ENCODE measurements at regions not wholly inside any gene's neighbourhood (a gene's known extent, or its start where the extent isn't known, plus 50 kb on each side); places are given as distances from the start of the nearest gene placed in this dataset.

DNA sequence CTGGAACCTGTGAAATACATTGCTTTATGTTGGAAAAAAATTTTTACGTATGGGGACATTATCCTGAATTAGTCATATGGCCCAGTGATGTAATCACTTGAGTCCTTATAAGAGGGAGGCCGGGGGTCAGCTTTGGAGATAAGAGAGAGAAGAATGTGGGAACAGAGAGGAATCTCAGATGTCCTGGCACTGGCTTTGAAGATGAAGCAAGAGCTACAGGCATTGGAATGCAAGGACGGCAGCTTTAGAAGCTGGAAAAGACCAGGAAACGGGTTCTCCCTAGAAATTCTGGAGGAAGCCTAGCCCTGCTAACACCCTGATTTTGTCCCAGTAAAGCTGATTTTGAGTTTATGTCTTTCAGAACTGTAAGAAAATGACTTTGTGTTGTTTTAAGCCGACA, 1129.9 kb upstream of the GYPC start:
- no peak for DNase-seq

- DNase-seq = no peak
Observed at GRCh38 chr2:125535089-125535488, 1120.9 kb upstream of the GYPC start.

- no peak for DNase-seq
Observed at GRCh38 chr2:125543968-125544514, 1111.9 kb upstream of the GYPC start.

GRCh38 chr2:125553768-125554167, 1102.2 kb upstream of the GYPC start:
- no peak for DNase-seq

DNA sequence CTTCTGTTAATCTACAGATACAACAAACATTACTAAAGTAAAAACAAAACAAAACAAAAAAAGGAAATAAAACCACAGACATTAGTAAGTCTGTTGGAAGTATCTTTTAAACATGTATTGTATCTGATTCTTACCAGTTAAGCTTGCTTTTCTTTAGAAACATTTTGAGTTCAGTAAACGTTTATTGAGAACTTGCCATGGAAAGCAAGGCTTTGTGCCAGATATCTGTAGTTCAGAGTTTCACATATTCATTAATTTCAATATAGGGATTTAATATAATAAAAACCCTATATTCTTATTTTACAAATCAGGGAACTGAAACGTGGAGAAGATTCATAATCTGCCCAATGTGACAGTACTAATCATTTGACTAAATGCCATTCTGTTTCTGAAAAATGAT, 1101.0 kb upstream of the GYPC start:
- no peak for DNase-seq

GRCh38 chr2:125559186-125559585, 1096.8 kb upstream of the GYPC start:
- DNase-seq = no peak

DNA sequence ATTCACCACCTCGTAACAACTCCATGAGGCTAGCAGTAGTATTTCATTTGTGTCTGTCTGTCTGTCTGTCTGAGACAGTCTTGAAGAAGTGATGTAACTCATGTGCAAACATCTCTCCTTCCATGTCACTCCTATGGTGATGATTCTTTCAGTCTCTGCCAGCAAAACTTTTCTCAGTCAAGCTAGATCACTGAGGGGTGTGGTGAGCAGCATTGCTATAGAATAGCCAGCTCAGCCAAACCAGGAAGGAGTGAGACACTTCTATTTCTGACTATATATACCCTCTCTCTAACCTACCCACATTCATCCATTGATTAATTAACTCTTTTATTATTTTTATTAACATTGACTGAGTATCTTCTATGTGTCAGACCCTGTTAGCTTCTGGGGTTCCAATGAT, 1095.1 kb upstream of the GYPC start:
- DNase-seq = no peak

DNA sequence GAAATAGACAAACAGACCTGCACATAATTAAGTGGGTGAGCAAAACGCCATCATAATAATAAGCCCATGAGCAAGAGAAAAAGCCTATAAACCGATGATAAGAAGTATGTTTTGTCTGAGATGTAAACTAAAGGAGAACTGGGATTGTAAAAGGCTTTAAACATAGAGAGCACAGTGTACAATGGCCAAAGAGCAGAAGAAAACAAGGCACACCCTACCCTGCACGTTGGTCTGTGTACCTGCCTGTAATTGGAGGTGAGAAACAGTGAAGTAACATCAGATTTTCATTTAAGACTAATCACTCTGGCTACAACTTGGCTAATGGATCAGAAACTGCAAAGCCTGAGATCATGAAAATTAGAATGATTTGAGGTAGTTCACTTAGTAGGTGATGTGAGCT, 1094.7 kb upstream of the GYPC start:
- DNase-seq = no peak

- DNase-seq = no peak
Observed at GRCh38 chr2:125562924-125563323, 1093.0 kb upstream of the GYPC start.

DNA sequence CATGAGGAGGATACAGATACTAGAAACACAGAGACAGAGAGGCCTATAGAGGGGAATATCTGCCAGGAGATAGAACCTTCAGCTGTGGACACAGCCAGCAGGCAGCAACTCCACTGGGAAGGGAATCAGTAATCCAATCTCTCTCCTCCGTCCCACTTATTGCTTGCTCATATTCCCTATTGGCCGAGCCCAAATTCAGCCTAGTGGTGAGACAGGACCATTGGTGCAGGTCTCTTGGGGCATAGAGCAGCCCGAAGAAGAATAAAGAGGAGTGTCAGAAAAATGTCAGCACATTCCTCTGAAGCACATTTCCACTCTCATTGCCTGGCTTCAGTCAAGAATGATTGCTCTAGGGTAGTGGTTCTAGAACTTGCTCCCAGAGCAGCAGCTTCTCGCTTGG, 1091.5 kb upstream of the GYPC start:
- no peak for DNase-seq

GRCh38 chr2:125566422-125566821, 1089.5 kb upstream of the GYPC start:
- no peak for DNase-seq

- no peak for DNase-seq
Observed at GRCh38 chr2:125567100-125567499, 1088.9 kb upstream of the GYPC start.

- DNase-seq = no peak
Observed at GRCh38 chr2:125572660-125573059, 1083.3 kb upstream of the GYPC start.

GRCh38 chr2:125573432-125573831, 1082.5 kb upstream of the GYPC start:
- no peak for DNase-seq

DNA sequence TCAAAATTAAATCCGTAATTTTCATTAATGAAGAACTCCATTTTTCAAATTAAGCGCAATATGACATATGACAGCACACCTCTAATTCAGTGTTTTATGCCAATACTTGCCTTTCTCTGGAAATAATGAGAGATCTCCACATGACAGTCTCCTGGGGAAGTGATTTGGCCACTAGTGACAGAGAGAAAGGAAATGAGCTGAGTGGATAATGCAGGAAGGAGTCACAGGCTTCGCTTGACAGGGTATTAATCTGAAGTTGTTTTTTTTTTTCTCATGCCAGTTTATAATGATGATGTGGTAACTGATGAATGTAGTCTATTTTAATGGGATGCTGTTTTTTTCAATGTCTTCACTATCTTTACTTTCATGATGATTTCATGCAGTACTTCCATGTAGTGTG, 1079.4 kb upstream of the GYPC start:
- DNase-seq = no peak

DNA sequence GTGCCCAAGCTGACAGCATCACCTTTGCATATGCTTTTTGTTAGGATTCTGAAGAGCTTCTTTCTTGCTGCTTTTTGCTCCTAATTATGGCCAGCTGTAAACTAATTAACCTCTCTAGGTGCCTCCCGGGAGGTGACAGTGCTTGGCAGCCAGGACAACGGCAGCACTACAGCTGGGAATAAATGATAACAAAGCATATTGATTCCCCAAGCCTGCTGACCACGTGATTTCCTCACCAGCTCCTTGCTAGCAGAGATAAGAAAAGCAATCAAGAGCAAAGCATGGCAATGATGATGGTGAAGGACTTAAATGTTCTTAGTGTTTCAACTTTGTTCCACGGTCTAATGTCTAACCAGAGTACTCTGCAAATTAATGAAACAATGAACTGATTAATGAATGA, 1074.4 kb upstream of the GYPC start:
- DNase-seq = no peak

DNA sequence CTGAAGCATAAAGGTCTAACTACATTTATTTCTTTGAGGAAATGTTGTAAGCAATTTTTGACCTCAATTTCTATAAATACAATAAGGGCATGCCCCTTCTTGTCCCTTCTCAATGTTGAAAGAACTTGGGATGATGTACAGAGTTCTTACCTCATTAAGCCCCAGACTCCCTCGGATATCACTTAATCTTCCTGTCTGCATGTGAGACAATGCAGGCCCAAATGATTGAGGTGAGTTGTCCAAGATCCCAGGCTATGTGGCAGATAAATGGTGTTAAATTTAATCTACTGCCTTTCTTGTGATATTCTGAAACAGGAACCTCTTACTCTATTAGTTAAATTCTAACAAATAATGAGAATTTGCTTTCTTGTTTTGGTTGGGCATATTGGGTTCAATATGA, 1073.4 kb upstream of the GYPC start:
- DNase-seq = no peak

GRCh38 chr2:125584732-125585131, 1071.2 kb upstream of the GYPC start:
- no peak for DNase-seq

GRCh38 chr2:125588780-125589179, 1067.2 kb upstream of the GYPC start:
- no peak for DNase-seq

DNA sequence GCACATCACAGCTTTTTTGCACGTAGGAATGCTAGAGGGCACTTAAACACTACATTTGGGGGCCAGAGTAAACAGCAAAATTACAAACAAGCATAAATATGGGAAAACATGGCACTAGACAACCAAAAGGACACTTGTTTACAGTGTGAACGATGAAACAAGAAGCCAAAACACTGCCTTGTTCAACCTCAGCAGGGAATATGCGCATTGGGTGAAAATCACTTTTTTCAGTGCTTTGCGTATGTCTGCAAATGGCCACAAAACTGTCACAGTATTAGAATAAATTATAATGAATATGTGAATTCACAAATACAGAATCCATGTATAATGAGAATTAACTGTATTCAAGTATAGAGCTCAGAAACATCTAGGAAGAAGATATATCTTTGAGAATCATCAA, 1064.0 kb upstream of the GYPC start:
- no peak for DNase-seq

DNA sequence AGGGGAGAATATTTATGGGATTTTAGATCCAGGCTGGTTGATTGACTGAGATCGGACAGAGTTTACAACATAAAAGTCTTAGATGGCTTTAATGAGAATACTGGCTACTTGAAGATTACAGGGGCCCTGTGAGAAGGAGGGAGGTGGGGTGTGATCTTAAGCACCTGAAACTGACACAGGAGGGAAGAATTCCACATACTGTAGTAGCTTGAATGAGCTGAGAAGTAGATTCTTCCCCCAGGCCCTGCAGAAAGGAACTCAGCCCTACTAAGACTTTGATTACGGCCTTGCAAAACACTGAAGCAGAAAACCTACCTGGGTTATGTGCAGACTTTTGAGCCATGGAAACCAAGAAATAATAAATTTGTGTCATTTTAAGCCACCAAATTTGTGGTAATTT, 1062.9 kb upstream of the GYPC start:
- DNase-seq = no peak

DNA sequence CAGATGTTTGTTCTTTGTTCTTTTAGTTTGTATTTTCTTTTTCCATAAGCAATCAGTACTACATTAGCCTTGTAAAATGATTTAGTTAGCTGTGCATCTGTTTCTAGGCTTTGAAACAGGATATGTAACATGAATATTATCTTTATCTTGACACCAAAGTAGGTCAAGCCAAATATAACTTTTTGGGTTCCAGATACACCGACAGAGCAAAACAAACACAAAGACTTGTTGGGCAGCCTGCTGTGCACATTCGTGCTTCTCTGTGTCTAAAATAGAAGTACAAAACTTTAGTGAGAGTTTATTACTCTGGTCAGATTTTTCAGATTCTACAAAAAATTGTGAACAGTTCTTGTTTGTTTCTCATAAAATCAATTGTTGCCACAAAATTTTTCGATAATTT, 1059.3 kb upstream of the GYPC start:
- DNase-seq = no peak

- DNase-seq = no peak
Observed at GRCh38 chr2:125615438-125615837, 1040.5 kb upstream of the GYPC start.

- no peak for DNase-seq
Observed at GRCh38 chr2:125630377-125630776, 1025.6 kb upstream of the GYPC start.

DNA sequence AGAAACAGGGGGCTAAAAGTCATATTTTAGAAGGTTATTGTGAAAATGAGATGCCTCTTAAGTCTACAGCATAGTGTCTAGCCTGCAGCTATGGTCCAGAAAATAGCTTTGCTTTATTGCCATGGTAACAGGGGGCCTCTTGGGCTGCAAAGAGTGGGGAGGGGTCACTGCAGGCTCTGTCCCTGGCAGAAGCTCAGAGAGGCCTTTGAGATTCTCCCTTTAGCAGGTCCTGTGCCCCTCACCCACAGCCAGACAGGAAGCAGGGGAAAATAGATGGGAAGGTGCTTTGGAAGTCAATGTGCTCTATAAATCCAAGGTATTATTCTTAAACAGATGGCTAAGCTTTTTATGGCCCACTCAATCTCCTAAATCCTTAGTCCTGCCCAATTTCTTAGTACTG, 1021.3 kb upstream of the GYPC start:
- DNase-seq = no peak

GRCh38 chr2:125638345-125638744, 1017.6 kb upstream of the GYPC start:
- no peak for DNase-seq
